Neural progenitor cell (in vitro differentiated cells): ENCODE measurements at regions not wholly inside any gene's neighbourhood (a gene's known extent, or its start where the extent isn't known, plus 50 kb on each side); places are given as distances from the start of the nearest gene placed in this dataset.

Source experiments
- CTCF ChIP-seq: fragments of 200-600 bp; sonication (generic); IDR thresholded peaks from 2 replicates; pipeline ENCODE4 v1.5.1; 2017; ENCODE audit warnings: antibody characterized with exemption, mild to moderate bottlenecking
- EZH2 ChIP-seq: fragments of 200-600 bp; sonication (generic); IDR thresholded peaks from 2 replicates; pipeline ENCODE4 v1.6.1; 2017; ENCODE audit warnings: antibody characterized with exemption, mild to moderate bottlenecking, moderate library complexity
- EZH2phosphoT487 ChIP-seq: fragments of 200-600 bp; sonication (generic); IDR thresholded peaks from 2 replicates; pipeline ENCODE4 v1.6.1; 2017; ENCODE audit warnings: antibody characterized with exemption

GRCh38 chr16:85225721-85226120 is 113.4 kb upstream of the CIBAR2 start:
- TF ChIP-seq EZH2 (no peak), CTCF (no peak), EZH2phosphoT487 (no peak)
